ENCODE measurements at regions not wholly inside any gene's neighbourhood (a gene's known extent, or its start where the extent isn't known, plus 50 kb on each side); places are given as distances from the start of the nearest gene placed in this dataset.

DNA sequence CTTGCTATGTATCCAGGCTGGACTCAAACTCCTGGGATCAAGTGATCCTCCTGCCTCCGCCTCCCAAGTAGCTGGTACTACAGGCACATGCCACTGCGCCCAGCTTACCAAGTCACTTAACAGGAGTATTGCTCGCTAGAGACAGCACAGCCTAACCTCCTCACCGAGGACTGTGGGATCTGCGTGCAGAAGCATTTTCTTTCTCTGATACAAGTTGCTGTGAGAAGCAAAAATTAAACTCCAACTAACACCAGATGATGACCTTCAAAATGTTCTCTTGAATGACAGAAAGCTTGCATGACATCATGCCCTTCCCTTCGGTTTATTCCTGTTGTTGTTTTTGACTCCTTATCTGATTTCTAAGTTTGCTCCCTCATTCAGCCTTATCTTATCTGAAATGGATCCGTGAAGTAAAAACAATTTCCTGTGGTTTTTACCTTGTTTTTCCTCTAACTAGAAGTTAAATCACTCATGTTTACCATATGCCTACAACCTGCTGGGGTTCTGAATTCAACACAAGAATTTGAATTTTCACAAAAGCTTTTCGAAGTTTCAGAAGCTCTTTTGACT lies 94.4 kb upstream of the KIF5B start (continued):
- TF ChIP-seq, protein P1, sequence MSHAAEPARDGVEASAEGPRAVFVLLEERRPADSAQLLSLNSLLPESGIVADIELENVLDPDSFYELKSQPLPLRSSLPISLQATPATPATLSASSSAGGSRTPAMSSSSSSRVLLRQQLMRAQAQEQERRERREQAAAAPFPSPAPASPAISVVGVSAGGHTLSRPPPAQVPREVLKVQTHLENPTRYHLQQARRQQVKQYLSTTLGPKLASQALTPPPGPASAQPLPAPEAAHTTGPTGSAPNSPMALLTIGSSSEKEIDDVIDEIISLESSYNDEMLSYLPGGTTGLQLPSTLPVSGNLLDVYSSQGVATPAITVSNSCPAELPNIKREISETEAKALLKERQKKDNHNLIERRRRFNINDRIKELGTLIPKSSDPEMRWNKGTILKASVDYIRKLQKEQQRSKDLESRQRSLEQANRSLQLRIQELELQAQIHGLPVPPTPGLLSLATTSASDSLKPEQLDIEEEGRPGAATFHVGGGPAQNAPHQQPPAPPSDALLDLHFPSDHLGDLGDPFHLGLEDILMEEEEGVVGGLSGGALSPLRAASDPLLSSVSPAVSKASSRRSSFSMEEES (CRISPR knock-in tag; IDR thresholded peaks at IDR 0.05), result 0 out of 2 replicates have a peak, but pooled peaks have one; percentile 24
- TF ChIP-seq NR2F6 (IDR thresholded peaks at IDR 0.05) (no peak), NR2F6 (CRISPR knock-in tag; IDR thresholded peaks at IDR 0.05) (peak; percentile 24; the same call in 1 of the 2 replicates), ESRRA (CRISPR knock-in tag; IDR thresholded peaks at IDR 0.05; ENCODE audit: low read depth) (peak; percentile 34; the same call in 1 of the 2 replicates), ETV5 (CRISPR knock-in tag; IDR thresholded peaks at IDR 0.05; ENCODE audit: borderline replicate concordance) (peak; percentile 25; the same call in 1 of the 2 replicates), NCOA2 (CRISPR knock-in tag; IDR thresholded peaks at IDR 0.05) (peak; percentile 49), ZNF230 (CRISPR knock-in tag; IDR thresholded peaks at IDR 0.05) (no peak), MTA1 (CRISPR knock-in tag; IDR thresholded peaks at IDR 0.05; ENCODE audit: borderline replicate concordance) (no peak), SOX5 (CRISPR knock-in tag; IDR thresholded peaks at IDR 0.05; ENCODE audit: borderline replicate concordance) (peak; percentile 70; the same call in 1 of the 2 replicates), IRF2 (CRISPR knock-in tag; IDR thresholded peaks at IDR 0.05) (no peak), ZNF629 (CRISPR knock-in tag; conservative IDR thresholded peaks at IDR 0.05) (no peak), GABPA (IDR thresholded peaks at IDR 0.05; ENCODE audit: low read depth, low read length) (no peak), GABPA (CRISPR knock-in tag; IDR thresholded peaks at IDR 0.05; ENCODE audit: low read depth) (no peak), MED1 (CRISPR knock-in tag; IDR thresholded peaks at IDR 0.05) (peak; percentile 85), RCOR2 (CRISPR knock-in tag; IDR thresholded peaks at IDR 0.05) (no peak), GATAD2A (CRISPR knock-in tag; IDR thresholded peaks at IDR 0.05) (peak; percentile 41; the same call in 1 of the 2 replicates), ZNF121 (CRISPR knock-in tag; IDR thresholded peaks at IDR 0.05) (0 out of 2 replicates have a peak, but pooled peaks have one; percentile 7)
- TF ChIP-seq, protein P2, sequence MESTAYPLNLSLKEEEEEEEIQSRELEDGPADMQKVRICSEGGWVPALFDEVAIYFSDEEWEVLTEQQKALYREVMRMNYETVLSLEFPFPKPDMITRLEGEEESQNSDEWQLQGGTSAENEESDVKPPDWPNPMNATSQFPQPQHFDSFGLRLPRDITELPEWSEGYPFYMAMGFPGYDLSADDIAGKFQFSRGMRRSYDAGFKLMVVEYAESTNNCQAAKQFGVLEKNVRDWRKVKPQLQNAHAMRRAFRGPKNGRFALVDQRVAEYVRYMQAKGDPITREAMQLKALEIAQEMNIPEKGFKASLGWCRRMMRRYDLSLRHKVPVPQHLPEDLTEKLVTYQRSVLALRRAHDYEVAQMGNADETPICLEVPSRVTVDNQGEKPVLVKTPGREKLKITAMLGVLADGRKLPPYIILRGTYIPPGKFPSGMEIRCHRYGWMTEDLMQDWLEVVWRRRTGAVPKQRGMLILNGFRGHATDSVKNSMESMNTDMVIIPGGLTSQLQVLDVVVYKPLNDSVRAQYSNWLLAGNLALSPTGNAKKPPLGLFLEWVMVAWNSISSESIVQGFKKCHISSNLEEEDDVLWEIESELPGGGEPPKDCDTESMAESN (CRISPR knock-in tag; conservative IDR thresholded peaks at IDR 0.05), result 0 out of 2 replicates have a peak, but pooled peaks have one; percentile 5
- TF ChIP-seq, protein P3, sequence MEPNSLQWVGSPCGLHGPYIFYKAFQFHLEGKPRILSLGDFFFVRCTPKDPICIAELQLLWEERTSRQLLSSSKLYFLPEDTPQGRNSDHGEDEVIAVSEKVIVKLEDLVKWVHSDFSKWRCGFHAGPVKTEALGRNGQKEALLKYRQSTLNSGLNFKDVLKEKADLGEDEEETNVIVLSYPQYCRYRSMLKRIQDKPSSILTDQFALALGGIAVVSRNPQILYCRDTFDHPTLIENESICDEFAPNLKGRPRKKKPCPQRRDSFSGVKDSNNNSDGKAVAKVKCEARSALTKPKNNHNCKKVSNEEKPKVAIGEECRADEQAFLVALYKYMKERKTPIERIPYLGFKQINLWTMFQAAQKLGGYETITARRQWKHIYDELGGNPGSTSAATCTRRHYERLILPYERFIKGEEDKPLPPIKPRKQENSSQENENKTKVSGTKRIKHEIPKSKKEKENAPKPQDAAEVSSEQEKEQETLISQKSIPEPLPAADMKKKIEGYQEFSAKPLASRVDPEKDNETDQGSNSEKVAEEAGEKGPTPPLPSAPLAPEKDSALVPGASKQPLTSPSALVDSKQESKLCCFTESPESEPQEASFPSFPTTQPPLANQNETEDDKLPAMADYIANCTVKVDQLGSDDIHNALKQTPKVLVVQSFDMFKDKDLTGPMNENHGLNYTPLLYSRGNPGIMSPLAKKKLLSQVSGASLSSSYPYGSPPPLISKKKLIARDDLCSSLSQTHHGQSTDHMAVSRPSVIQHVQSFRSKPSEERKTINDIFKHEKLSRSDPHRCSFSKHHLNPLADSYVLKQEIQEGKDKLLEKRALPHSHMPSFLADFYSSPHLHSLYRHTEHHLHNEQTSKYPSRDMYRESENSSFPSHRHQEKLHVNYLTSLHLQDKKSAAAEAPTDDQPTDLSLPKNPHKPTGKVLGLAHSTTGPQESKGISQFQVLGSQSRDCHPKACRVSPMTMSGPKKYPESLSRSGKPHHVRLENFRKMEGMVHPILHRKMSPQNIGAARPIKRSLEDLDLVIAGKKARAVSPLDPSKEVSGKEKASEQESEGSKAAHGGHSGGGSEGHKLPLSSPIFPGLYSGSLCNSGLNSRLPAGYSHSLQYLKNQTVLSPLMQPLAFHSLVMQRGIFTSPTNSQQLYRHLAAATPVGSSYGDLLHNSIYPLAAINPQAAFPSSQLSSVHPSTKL (CRISPR knock-in tag; IDR thresholded peaks at IDR 0.05), result peak; percentile 19; the same call in 1 of the 2 replicates
- TF ChIP-seq, protein P4, sequence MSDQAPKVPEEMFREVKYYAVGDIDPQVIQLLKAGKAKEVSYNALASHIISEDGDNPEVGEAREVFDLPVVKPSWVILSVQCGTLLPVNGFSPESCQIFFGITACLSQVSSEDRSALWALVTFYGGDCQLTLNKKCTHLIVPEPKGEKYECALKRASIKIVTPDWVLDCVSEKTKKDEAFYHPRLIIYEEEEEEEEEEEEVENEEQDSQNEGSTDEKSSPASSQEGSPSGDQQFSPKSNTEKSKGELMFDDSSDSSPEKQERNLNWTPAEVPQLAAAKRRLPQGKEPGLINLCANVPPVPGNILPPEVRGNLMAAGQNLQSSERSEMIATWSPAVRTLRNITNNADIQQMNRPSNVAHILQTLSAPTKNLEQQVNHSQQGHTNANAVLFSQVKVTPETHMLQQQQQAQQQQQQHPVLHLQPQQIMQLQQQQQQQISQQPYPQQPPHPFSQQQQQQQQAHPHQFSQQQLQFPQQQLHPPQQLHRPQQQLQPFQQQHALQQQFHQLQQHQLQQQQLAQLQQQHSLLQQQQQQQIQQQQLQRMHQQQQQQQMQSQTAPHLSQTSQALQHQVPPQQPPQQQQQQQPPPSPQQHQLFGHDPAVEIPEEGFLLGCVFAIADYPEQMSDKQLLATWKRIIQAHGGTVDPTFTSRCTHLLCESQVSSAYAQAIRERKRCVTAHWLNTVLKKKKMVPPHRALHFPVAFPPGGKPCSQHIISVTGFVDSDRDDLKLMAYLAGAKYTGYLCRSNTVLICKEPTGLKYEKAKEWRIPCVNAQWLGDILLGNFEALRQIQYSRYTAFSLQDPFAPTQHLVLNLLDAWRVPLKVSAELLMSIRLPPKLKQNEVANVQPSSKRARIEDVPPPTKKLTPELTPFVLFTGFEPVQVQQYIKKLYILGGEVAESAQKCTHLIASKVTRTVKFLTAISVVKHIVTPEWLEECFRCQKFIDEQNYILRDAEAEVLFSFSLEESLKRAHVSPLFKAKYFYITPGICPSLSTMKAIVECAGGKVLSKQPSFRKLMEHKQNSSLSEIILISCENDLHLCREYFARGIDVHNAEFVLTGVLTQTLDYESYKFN (CRISPR knock-in tag; conservative IDR thresholded peaks at IDR 0.05), result peak; percentile 71
